HCT116 (cell line): ENCODE measurements at regions not wholly inside any gene's neighbourhood (a gene's known extent, or its start where the extent isn't known, plus 50 kb on each side); places are given as distances from the start of the nearest gene placed in this dataset.

Experiments used
- ATAC-seq: fragments of 200-7000 bp; cut with Tn5 transposase; 2 replicates; pipeline ENCODE4 v1.9.1; 2020; ENCODE audit warnings: mild to moderate bottlenecking, moderate library complexity
- BruUV-seq: library from RNA; stranded (reverse); fragments of 400-500 nt; replicated peaks from 2 replicates; lab custom pipeline; 2021; lab: Mats Ljungman, UMichigan
- CTCF ChIA-PET: fragments of 300-600 bp; sonication (Branson Sonifier 250); formaldehyde crosslinking; loops from one replicate; lab custom pipeline; 2021; ENCODE audit warnings: antibody characterized with exemption; lab: Charles Lee
- POLR2A ChIA-PET: fragments of 300-600, 350-600 bp; sonication (Branson Sonifier 250); formaldehyde crosslinking; loops from one replicate; lab custom pipeline; 2021; ENCODE audit warnings: antibody characterized with exemption; lab: Charles Lee
- RAD21 ChIA-PET, 2 experiments: fragments of 300-600 bp; sonication (Branson Sonifier 250); formaldehyde crosslinking; loops; one replicate each; lab custom pipeline; 2023; ENCODE audit warnings: low total read pairs in 2 of 2; ENCODE audit not compliant: uncharacterized antibody in 2 of 2, unreplicated experiment in 2 of 2, low non-redundant PET in 1 of 2; lab: Charles Lee
- DNase-seq: peaks from one replicate; pipeline ENCODE4 v3.0.0-alpha.2; 2010; ENCODE audit warnings: low read depth, low spot score
- H2AFZ ChIP-seq: fragments of 200-600 bp; shearing (Covaris generic), sonication (generic); 2 replicates; pipeline ENCODE4 v1.6.1; 2017; ENCODE audit warnings: low read depth, mixed run types, mixed read lengths, antibody characterized with exemption, low read length; ENCODE audit not compliant: poor library complexity, severe bottlenecking
- H3K27ac ChIP-seq: 2 replicates; pipeline ENCODE4 v1.5.1; 2012; ENCODE audit warnings: low read depth, low read length
- H3K27me3 ChIP-seq: fragments of 200-600 bp; sonication (generic); 2 replicates; pipeline ENCODE4 v1.6.1; 2016; ENCODE audit warnings: mixed run types, low read length, mixed read lengths; ENCODE audit not compliant: insufficient read depth
- H3K36me3 ChIP-seq, 2 experiments: fragments of 200-500 bp in 1 of 2; fragments of 200-600 bp in 1 of 2; sonication (Bioruptor generic) in 1 of 2; sonication (generic) in 1 of 2; 2 replicates each; pipeline versions ENCODE4 v1.5.1 to v1.6.1; 2014 to 2016; ENCODE audit warnings: low read length in 2 of 2, inconsistent platforms in 1 of 2, mixed read lengths in 1 of 2, mixed run types in 1 of 2; ENCODE audit not compliant: insufficient read depth in 2 of 2, control insufficient read depth in 1 of 2
- H3K4me1 ChIP-seq, 2 experiments: fragments of 200-600 bp in 1 of 2; sonication (generic) in 1 of 2; 2 replicates each; pipeline versions ENCODE4 v1.5.1 to v1.6.1; 2012 to 2017; ENCODE audit warnings: low read length in 2 of 2, inconsistent platforms in 1 of 2, mild to moderate bottlenecking in 1 of 2, mixed read lengths in 1 of 2, mixed run types in 1 of 2, moderate library complexity in 1 of 2; ENCODE audit not compliant: insufficient read depth in 2 of 2, control insufficient read depth in 1 of 2
- H3K4me2 ChIP-seq: fragments of 200-600 bp; sonication (generic); 2 replicates; pipeline ENCODE4 v1.6.1; 2017; ENCODE audit warnings: mixed run types, low read length, mixed read lengths
- H3K4me3 ChIP-seq, 2 experiments: fragments of 200-600 bp in 1 of 2; sonication (generic) in 1 of 2; replicated peaks in 1 of 2; 2 replicates each; pipeline ENCODE4 v1.5.1; 2011 to 2016; ENCODE audit warnings: low read length in 2 of 2, control low read depth in 1 of 2, low read depth in 1 of 2, mild to moderate bottlenecking in 1 of 2, mixed read lengths in 1 of 2, mixed run types in 1 of 2
- H3K79me2 ChIP-seq: fragments of 200-600 bp; sonication (generic); 2 replicates; pipeline ENCODE4 v1.6.1; 2017; ENCODE audit warnings: mild to moderate bottlenecking, mixed run types, low read length, moderate library complexity, mixed read lengths; ENCODE audit not compliant: insufficient read depth
- H3K9ac ChIP-seq: fragments of 200-600 bp; sonication (generic); 2 replicates; pipeline ENCODE4 v1.6.1; 2016; ENCODE audit warnings: low read length, mixed read lengths
- H3K9me2 ChIP-seq: fragments of 200-600 bp; sonication (generic), shearing (Covaris generic); 2 replicates; pipeline ENCODE4 v1.6.1; 2017; ENCODE audit warnings: mixed run types, mild to moderate bottlenecking, moderate library complexity; ENCODE audit not compliant: insufficient read depth
- H3K9me3 ChIP-seq, 2 experiments: fragments of 200-500 bp in 1 of 2; fragments of 200-600 bp in 1 of 2; sonication (Bioruptor generic) in 1 of 2; sonication (generic) in 1 of 2; 2 replicates each; pipeline ENCODE4 v1.6.1; 2014 to 2017; ENCODE audit warnings: low read length in 2 of 2, mixed read lengths in 2 of 2, inconsistent platforms in 1 of 2, low read depth in 1 of 2, mild to moderate bottlenecking in 1 of 2, mixed run types in 1 of 2, moderate library complexity in 1 of 2; ENCODE audit not compliant: control insufficient read depth in 1 of 2, insufficient read depth in 1 of 2
- H4K20me1 ChIP-seq: fragments of 200-600 bp; sonication (generic), shearing (Covaris generic); 2 replicates; pipeline ENCODE4 v1.6.1; 2017; ENCODE audit warnings: mixed run types, mild to moderate bottlenecking, moderate library complexity; ENCODE audit not compliant: insufficient read depth
- EGR1 ChIP-seq: IDR thresholded peaks from 2 replicates; pipeline ENCODE4 v1.6.1; 2012; ENCODE audit warnings: low read depth
- EZH2 ChIP-seq: fragments of 200-600 bp; sonication (generic); IDR thresholded peaks from 2 replicates; pipeline ENCODE4 v1.6.1; 2017; ENCODE audit warnings: antibody characterized with exemption, mixed run types
- FOSL1 ChIP-seq: IDR thresholded peaks from 2 replicates; pipeline ENCODE4 v1.6.1; 2012; ENCODE audit warnings: low read depth
- YY1 ChIP-seq: IDR thresholded peaks from 2 replicates; pipeline ENCODE4 v1.6.1; 2011; ENCODE audit warnings: low read length, low read depth, moderate library complexity, mild to moderate bottlenecking; ENCODE audit not compliant: insufficient replicate concordance; ENCODE audit errors: extremely low read depth
- intact Hi-C: fragments of 100-400 bp; cut with micrococcal nuclease; formaldehyde crosslinking; loops from 2 replicates; pipeline ENCODE4 v1.10.0; 2022

GRCh38 chr12:31875609-31875964, 83.6 kb upstream of the RESF1 start:
- Histone ChIP-seq H4K20me1 (no peaks in the 10 kb centered on the region), H3K27me3 (no peaks in the 10 kb centered on the region), H3K9ac (no peak overlapping the region), H3K4me1 (peaks cover 0 to 5% of the 10 kb centered on the region in 2 experiments; a peak in 2 of 4 replicates), H3K79me2 (no peaks in the 10 kb centered on the region), H3K27ac (no peak overlapping the region), H3K9me3 (no peaks in the 10 kb centered on the region), H2AFZ (peak overlapping the region; percentile 76), H3K9me2 (no peaks in the 10 kb centered on the region), H3K36me3 (no peaks in the 10 kb centered on the region), H3K4me2 (no peak overlapping the region), H3K4me3 (no peak overlapping the region)
- ChIA-PET RAD21 (no interaction called here), POLR2A (no interaction called here), CTCF (no interaction called here)
- intact Hi-C loops = no loop called here
- ATAC-seq (no peak), DNase-seq (no peak)
- TF ChIP-seq EGR1 = no peak
- no peak for TF ChIP-seq EZH2
- peak; percentile 29 for TF ChIP-seq YY1
- BruUV-seq = no TSS peak

GRCh38 chr12:31874961-31875608, 84.1 kb upstream of the RESF1 start:
- POLR2A ChIA-PET = no interaction called here
- intact Hi-C loops = no loop called here
- no peak for TF ChIP-seq FOSL1

More at GRCh38 chr12:31874961-31875608, 84.1 kb upstream of the RESF1 start:
- ChIA-PET CTCF (no interaction called here), RAD21 (no interaction called here)
- no peak overlapping the region for H3K4me2 ChIP-seq
- H3K9me3 ChIP-seq = no peaks in the 10 kb centered on the region
- no peak overlapping the region for H3K4me3 ChIP-seq
- BruUV-seq = no TSS peak
- no peaks in the 10 kb centered on the region for H4K20me1 ChIP-seq
- H3K4me1 ChIP-seq = peaks cover 0 to 5% of the 10 kb centered on the region in 2 experiments; a peak in 2 of 4 replicates
- H3K9ac ChIP-seq = no peak overlapping the region
- peak overlapping the region; percentile 76 for H2AFZ ChIP-seq
- H3K27ac ChIP-seq = no peak overlapping the region
- H3K9me2 ChIP-seq = no peaks in the 10 kb centered on the region
- no peaks in the 10 kb centered on the region for H3K79me2 ChIP-seq
- ATAC-seq = no peak; the same call in 1 of the 2 replicates
- no peak for DNase-seq
- no peaks in the 10 kb centered on the region for H3K27me3 ChIP-seq
- no peaks in the 10 kb centered on the region for H3K36me3 ChIP-seq
